Choroid plexus epithelial cell (primary cell): ENCODE measurements at regions not wholly inside any gene's neighbourhood (a gene's known extent, or its start where the extent isn't known, plus 50 kb on each side); places are given as distances from the start of the nearest gene placed in this dataset.

Experiments used
- DNase-seq: peaks from one replicate; pipeline ENCODE4 v3.0.0-alpha.2; 2010; ENCODE audit warnings: low read depth
- H3K4me3 ChIP-seq: 2 replicates; pipeline ENCODE4 v1.5.1; 2011; ENCODE audit warnings: low read depth, mild to moderate bottlenecking, control low read depth, low read length, moderate library complexity
- TF ChIP-seq, protein P1 (sequence below): conservative IDR thresholded peaks from 2 replicates; pipeline ENCODE4 v1.5.1; 2011; ENCODE audit warnings: low read depth, mild to moderate bottlenecking, control low read depth, inconsistent platforms, low read length, moderate library complexity

DNA sequence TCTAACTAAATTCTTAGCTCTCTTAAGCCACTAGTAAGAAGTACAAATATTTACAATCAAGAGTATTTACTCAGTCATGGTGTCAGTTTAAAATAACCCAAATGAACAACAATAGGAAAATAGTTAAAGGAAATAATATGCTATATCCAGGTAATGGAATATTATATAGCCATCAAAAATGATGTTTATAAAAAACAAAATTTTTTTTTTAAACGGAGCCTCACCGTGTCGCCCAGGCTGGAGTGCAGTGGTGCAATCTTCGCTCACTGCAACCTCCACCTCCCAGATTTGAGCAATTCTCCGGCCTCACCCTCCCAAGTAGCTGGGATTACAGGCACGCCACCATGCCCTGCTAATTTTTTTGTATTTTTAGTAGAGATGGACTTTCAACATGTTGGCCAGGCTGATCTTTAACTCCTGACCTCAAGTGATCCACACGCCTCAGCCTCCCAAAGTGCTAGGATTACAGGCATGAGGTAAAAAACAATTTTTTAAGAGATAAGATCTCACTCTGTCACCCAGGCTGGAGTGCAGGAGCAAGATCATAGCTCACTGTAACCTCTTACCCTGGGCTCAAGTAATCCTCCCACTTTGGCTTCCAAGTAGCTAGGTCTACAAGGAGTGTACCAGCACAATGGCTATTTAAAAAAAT, 132.5 kb downstream of the NOC3L start:
- DNase-seq: no peak
- TF ChIP-seq, protein P1, sequence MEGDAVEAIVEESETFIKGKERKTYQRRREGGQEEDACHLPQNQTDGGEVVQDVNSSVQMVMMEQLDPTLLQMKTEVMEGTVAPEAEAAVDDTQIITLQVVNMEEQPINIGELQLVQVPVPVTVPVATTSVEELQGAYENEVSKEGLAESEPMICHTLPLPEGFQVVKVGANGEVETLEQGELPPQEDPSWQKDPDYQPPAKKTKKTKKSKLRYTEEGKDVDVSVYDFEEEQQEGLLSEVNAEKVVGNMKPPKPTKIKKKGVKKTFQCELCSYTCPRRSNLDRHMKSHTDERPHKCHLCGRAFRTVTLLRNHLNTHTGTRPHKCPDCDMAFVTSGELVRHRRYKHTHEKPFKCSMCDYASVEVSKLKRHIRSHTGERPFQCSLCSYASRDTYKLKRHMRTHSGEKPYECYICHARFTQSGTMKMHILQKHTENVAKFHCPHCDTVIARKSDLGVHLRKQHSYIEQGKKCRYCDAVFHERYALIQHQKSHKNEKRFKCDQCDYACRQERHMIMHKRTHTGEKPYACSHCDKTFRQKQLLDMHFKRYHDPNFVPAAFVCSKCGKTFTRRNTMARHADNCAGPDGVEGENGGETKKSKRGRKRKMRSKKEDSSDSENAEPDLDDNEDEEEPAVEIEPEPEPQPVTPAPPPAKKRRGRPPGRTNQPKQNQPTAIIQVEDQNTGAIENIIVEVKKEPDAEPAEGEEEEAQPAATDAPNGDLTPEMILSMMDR: no peak
- no peak overlapping the region for H3K4me3 ChIP-seq

DNA sequence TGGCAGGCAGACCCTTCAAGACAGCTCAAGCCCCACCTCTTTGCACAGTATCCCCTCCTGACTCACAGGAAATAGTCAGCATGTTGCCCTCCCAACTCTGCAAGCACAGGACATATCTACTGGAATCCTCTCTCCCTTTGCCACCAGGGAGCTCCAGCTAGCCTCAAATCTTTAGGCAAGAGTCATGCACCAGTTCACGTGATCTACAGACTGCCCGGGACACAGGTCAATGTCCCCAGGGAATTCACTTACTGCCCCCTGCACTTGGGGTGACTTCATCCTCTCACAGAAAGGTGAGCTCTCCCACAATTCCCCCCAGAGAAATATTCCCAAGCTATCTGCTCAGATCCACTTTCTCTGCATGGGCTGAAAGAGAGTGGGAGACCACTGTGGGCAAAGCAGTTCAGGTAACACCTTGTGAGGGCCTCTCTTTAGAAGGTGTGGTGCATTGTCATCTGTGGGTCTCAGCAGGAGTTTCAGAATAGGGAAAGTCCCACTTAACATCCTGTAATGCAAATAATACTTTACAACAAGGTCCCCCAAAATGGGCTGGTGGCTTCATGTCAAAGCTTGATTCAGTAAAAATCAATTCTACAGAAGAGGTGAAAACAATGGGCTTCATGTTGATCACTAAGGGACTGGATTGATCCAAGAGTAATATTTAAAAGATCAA, 129.9 kb downstream of the NOC3L start:
- H3K4me3 ChIP-seq: no peak overlapping the region
- TF ChIP-seq, protein P1: peak; percentile 16
- DNase-seq: peak; percentile 34

DNA sequence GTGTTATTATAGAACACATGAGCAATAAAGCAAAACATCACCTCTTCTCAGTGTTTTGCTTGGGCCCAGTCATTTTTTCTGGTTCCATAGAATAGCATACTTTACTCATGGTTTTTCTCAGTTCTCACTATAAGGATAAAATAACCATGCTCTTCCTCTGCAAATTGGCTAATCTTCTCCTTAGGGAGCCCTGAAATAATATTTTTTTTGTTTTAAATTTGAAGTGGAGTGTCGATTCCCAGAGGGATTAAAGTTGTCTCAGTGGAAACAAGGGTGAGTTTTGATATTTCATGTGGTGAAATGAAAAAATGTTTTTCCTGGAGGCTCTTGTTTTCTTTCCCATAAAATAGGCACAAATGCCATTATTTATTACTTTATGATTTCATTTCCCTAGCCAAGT, 127.3 kb downstream of the NOC3L start:
- TF ChIP-seq, protein P1: no peak
- no peak overlapping the region for H3K4me3 ChIP-seq
- DNase-seq: no peak

DNA sequence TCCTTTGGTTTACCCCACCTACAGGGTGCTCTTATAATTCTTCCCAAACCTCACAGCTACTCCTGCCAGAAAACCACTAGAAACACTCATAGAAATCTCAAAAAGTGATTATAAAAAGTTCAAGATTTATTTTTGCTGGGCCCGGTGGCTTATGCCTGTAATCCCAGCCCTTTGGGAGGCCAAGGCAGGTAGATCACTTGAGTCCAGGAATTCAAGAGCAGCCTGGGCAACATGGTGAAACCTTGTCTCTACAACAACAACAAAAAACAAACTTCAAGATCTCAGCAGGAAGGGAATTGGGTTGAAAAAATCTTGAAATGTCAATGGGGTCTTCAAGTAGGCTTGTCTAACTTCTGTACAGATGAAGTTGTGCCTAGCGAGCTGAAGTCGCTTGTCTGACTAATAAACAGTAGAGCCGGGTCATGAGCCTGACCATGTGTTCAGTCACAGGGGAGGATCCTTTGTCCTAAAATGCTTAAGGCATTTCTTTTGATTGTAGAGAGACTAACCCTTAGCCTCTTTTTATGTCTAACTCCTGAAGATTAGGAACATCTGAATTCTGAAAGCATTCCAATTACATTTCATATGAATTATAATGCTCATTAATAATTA, 124.6 kb downstream of the NOC3L start:
- no peak for DNase-seq
- no peak overlapping the region for H3K4me3 ChIP-seq
- TF ChIP-seq, protein P1: no peak

DNA sequence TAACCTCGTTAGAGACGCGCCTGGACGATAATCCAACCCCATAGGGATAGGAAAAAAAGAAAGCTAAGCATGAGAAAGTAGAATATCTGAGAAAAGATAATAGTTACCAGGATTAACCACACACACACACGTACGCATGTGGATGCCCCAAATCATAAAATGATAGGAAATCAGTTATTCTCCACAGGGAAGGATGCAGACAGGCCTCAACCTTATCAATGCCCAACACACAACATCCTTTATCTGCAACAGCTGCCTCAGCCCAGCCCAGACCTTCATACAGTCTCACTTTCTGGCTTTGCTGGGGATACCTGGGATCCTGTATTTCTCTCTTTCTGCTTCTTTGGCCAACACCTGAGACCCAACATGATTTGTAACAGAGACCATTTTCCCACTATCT, 123.0 kb downstream of the NOC3L start:
- TF ChIP-seq, protein P1: no peak
- no peak overlapping the region for H3K4me3 ChIP-seq
- DNase-seq: no peak

- DNase-seq: no peak
- no peak overlapping the region for H3K4me3 ChIP-seq
- TF ChIP-seq, protein P1: no peak
Observed at GRCh38 chr10:94240491-94240890, 122.2 kb downstream of the NOC3L start.
